ENCODE measurements at regions not wholly inside any gene's neighbourhood (a gene's known extent, or its start where the extent isn't known, plus 50 kb on each side); places are given as distances from the start of the nearest gene placed in this dataset.

DNA sequence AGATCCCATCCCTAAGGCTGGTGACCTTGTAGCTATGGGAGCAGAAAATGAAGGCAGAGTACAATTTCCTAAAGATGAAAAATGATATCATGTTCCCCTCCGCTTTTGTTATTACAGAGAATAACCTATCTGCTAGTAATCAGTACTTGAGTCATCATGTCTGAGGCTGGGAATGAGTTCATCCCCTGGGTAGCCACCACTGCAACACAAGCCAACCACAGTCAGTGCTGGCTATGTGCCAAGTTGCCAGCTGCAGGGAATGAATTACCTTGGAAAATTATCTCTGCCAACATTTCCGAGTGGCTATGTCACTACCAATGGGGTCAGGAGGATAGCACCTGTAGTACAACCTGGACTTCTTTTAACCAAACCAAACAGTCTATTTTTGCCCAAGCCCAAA lies 1094.7 kb upstream of the DDX18 start:
- Histone ChIP-seq H3K4me1 (replicated peaks) (no peaks in the 10 kb centered on the region), H3K36me3 (no peaks in the 10 kb centered on the region), H3K4me3 (no peak overlapping the region), H3K9me3 (no peaks in the 10 kb centered on the region), H3K27ac (no peak overlapping the region), H3K27me3 (replicated peaks; ENCODE audit: insufficient read depth) (no peaks in the 10 kb centered on the region)
- TF ChIP-seq, protein P1, sequence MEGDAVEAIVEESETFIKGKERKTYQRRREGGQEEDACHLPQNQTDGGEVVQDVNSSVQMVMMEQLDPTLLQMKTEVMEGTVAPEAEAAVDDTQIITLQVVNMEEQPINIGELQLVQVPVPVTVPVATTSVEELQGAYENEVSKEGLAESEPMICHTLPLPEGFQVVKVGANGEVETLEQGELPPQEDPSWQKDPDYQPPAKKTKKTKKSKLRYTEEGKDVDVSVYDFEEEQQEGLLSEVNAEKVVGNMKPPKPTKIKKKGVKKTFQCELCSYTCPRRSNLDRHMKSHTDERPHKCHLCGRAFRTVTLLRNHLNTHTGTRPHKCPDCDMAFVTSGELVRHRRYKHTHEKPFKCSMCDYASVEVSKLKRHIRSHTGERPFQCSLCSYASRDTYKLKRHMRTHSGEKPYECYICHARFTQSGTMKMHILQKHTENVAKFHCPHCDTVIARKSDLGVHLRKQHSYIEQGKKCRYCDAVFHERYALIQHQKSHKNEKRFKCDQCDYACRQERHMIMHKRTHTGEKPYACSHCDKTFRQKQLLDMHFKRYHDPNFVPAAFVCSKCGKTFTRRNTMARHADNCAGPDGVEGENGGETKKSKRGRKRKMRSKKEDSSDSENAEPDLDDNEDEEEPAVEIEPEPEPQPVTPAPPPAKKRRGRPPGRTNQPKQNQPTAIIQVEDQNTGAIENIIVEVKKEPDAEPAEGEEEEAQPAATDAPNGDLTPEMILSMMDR (IDR thresholded peaks at IDR 0.05): no peak
- TF ChIP-seq POLR2AphosphoS5 (IDR thresholded peaks at IDR 0.05) (no peak), POLR2A (IDR thresholded peaks at IDR 0.05) (no peak)
- intact Hi-C loops (cut with DNase I): no loop called here
- no peak for DNase-seq (ENCODE audit: low spot score)
- WGBS: 56% methylated on average over 2 of the region's 2 CpGs

DNA sequence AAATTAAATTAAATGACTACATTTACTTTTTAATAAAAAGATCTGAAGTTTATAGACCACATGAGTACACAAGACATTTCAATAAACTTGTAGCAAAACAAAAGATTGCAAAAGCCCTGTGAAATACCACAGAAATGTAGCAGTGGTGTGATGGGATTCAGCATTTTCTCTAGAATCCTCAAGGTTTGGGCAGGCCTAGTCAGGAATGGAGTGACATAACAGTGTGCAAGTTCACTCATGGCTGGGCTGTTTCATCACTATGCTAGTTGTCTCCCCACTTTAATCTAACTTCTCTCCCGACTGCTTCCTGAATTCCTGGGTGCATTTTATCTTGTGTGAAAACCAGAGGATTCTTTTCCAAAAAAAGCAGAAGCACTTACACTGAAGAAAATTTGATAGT lies 1089.9 kb upstream of the DDX18 start:
- DNase-seq (ENCODE audit: low spot score): no peak
- TF ChIP-seq POLR2AphosphoS5 (IDR thresholded peaks at IDR 0.05) (no peak), POLR2A (IDR thresholded peaks at IDR 0.05) (no peak)
- TF ChIP-seq, protein P1 (IDR thresholded peaks at IDR 0.05): no peak
- 35% methylated on average over 1 of the region's 1 CpG for WGBS

DNA sequence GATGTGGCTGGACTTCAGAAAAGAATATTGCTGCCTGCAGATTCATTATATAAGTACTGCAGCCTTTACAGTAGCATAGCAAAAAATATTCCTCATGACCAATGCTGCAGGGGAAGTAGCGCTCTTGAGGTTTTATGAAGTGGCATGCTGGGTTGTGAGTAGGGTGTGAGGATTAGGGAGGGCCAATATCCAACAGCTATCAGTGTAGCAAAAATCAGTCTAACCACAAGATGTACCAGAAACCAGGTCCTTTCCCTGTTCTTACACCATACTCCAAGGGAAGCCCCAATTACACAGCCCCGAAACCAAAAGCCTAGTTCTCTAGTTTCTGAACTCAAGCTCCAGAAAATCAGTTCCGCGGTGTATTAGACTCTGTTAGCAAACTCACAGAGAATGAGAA lies 1082.2 kb upstream of the DDX18 start:
- WGBS: 97% methylated on average over 4 of the region's 4 CpGs
- Histone ChIP-seq H3K4me1 (replicated peaks) (no peaks in the 10 kb centered on the region), H3K9me3 (no peaks in the 10 kb centered on the region), H3K36me3 (no peaks in the 10 kb centered on the region), H3K4me3 (no peak overlapping the region), H3K27ac (no peak overlapping the region), H3K27me3 (replicated peaks; ENCODE audit: insufficient read depth) (no peaks in the 10 kb centered on the region)
- TF ChIP-seq, protein P1 (IDR thresholded peaks at IDR 0.05): no peak
- TF ChIP-seq POLR2A (IDR thresholded peaks at IDR 0.05): no peak
- TF ChIP-seq POLR2AphosphoS5 (IDR thresholded peaks at IDR 0.05): no peak
- no peak for DNase-seq (ENCODE audit: low spot score)
- intact Hi-C loops (cut with DNase I): no loop called here

More for the DNA sequence above, 1089.9 kb upstream of the DDX18 start:
- Histone ChIP-seq H3K4me1 (replicated peaks) (no peaks in the 10 kb centered on the region), H3K27me3 (replicated peaks; ENCODE audit: insufficient read depth) (no peaks in the 10 kb centered on the region), H3K27ac (no peak overlapping the region), H3K4me3 (no peak overlapping the region), H3K36me3 (no peaks in the 10 kb centered on the region), H3K9me3 (no peaks in the 10 kb centered on the region)
- intact Hi-C loops (cut with DNase I): no loop called here

DNA sequence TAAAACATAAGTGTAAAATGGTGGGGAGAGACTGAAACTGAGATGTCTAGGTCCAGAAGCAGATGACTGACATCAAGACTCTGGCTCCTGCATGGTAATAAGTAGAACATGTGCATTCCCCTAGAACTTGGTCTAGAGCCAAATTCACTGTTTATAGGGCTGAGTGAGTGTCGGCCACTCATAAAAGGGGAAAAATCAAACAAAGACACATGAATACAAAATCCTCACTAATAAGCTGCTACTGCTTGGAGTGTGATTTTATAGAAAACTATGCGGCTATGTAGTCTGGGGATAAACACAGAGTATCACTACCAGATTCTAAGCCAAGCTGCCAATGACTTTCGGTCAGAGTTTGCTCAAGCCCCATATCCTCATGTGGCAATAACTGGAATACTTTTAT lies 1080.8 kb upstream of the DDX18 start:
- Histone ChIP-seq H3K4me3 (no peak overlapping the region), H3K4me1 (replicated peaks) (no peaks in the 10 kb centered on the region), H3K27ac (no peak overlapping the region), H3K9me3 (no peaks in the 10 kb centered on the region), H3K27me3 (replicated peaks; ENCODE audit: insufficient read depth) (no peaks in the 10 kb centered on the region), H3K36me3 (no peaks in the 10 kb centered on the region)
- intact Hi-C loops (cut with DNase I): no loop called here
- TF ChIP-seq POLR2A (IDR thresholded peaks at IDR 0.05) (no peak), POLR2AphosphoS5 (IDR thresholded peaks at IDR 0.05) (no peak)
- TF ChIP-seq, protein P1 (IDR thresholded peaks at IDR 0.05): no peak
- 15% methylated on average over 3 of the region's 3 CpGs for WGBS
- DNase-seq (ENCODE audit: low spot score): no peak

DNA sequence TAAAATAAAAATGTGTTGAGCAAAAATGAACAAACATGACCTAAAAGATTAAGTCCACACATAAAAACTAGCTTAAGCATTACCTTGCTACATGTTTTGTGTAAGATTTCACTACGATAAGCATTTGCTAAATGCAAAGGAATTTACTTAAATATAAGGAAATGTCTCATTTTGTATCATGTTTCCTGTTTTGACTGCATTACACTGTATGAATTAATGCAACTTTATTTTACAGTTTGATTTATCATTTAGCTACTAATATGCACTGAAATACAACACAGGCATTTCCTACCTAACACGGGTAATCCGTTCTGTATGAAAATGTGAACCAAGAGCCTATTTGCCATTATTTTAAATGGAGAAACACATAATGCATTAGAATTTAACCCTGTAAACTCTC lies 1076.5 kb upstream of the DDX18 start:
- no peaks in the 10 kb centered on the region for H3K27me3 ChIP-seq (replicated peaks; ENCODE audit: insufficient read depth)
- H3K36me3 ChIP-seq: no peaks in the 10 kb centered on the region
- DNase-seq (ENCODE audit: low spot score): no peak
- WGBS: 71% methylated on average over 3 of the region's 3 CpGs
- no peak overlapping the region for H3K27ac ChIP-seq
- TF ChIP-seq POLR2A (IDR thresholded peaks at IDR 0.05): no peak
- TF ChIP-seq, protein P1 (IDR thresholded peaks at IDR 0.05): no peak
- TF ChIP-seq POLR2AphosphoS5 (IDR thresholded peaks at IDR 0.05): no peak
- no peaks in the 10 kb centered on the region for H3K4me1 ChIP-seq (replicated peaks)
- no peak overlapping the region for H3K4me3 ChIP-seq
- intact Hi-C loops (cut with DNase I): no loop called here
- no peaks in the 10 kb centered on the region for H3K9me3 ChIP-seq
